GM23338 (cell line): ENCODE measurements at regions not wholly inside any gene's neighbourhood (a gene's known extent, or its start where the extent isn't known, plus 50 kb on each side); places are given as distances from the start of the nearest gene placed in this dataset.

Source experiments
- EZH2 ChIP-seq: fragments of 200-600 bp; sonication (generic); IDR thresholded peaks from one replicate; pipeline ENCODE4 v1.8.0; 2017; ENCODE audit warnings: antibody characterized with exemption, mild to moderate bottlenecking, low read depth; ENCODE audit not compliant: unreplicated experiment
- EZH2phosphoT487 ChIP-seq: fragments of 200-600 bp; sonication (generic); IDR thresholded peaks from one replicate; pipeline ENCODE4 v1.8.1; 2018; ENCODE audit warnings: antibody characterized with exemption; ENCODE audit not compliant: unreplicated experiment
- POLR2AphosphoS5 ChIP-seq: IDR thresholded peaks from 2 replicates; pipeline ENCODE4 v1.6.1; 2016; ENCODE audit warnings: antibody characterized with exemption, low read depth
- ZNF114 ChIP-seq: fragments of 250-450 bp; sonication (Bioruptor Pico); IDR thresholded peaks from 2 replicates; pipeline ENCODE4 v1.5.0; 2020; ENCODE audit warnings: mild to moderate bottlenecking, moderate library complexity
- TF ChIP-seq, protein P1 (sequence below), 2 experiments: fragments of 200-600 bp in 1 of 2; sonication (generic) in 1 of 2; conservative IDR thresholded peaks; 2 replicates each; pipeline versions ENCODE4 v1.5.1 to v1.6.1; 2016 to 2017; ENCODE audit warnings: antibody characterized with exemption in 2 of 2, low read depth in 2 of 2, mild to moderate bottlenecking in 2 of 2, moderate library complexity in 1 of 2
- TF ChIP-seq, protein P2 (sequence below): IDR thresholded peaks from one replicate; pipeline ENCODE4 v1.6.1; 2018; ENCODE audit warnings: antibody characterized with exemption; ENCODE audit not compliant: unreplicated experiment

DNA sequence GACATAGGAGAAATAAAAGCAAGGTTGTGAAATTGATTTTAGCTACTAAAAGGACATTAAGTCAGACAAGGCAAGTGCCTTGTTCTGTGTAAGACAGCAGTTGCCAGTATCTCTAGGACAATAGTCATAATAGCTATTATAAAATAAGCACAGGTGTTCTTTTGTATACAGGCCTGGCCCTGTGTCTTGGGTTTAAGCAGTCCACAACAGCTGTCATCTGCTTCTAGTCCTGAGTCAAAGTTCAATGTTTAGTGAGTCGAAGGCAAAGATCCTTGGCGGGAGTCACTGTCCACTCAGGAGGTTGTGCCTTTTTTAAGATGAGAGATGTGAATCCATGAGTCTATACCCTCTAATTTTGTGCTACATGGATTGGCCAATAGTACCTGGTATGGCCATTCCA lies 79.5 kb downstream of the SC5D start:
- TF ChIP-seq, protein P1, sequence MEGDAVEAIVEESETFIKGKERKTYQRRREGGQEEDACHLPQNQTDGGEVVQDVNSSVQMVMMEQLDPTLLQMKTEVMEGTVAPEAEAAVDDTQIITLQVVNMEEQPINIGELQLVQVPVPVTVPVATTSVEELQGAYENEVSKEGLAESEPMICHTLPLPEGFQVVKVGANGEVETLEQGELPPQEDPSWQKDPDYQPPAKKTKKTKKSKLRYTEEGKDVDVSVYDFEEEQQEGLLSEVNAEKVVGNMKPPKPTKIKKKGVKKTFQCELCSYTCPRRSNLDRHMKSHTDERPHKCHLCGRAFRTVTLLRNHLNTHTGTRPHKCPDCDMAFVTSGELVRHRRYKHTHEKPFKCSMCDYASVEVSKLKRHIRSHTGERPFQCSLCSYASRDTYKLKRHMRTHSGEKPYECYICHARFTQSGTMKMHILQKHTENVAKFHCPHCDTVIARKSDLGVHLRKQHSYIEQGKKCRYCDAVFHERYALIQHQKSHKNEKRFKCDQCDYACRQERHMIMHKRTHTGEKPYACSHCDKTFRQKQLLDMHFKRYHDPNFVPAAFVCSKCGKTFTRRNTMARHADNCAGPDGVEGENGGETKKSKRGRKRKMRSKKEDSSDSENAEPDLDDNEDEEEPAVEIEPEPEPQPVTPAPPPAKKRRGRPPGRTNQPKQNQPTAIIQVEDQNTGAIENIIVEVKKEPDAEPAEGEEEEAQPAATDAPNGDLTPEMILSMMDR (conservative IDR thresholded peaks at IDR 0.05; ENCODE audit: low read depth in 2 of 2): no peak
- TF ChIP-seq ZNF114 (CRISPR knock-in tag) (no peak), EZH2 (no peak), EZH2phosphoT487 (no peak), POLR2AphosphoS5 (no peak)
- TF ChIP-seq, protein P2, sequence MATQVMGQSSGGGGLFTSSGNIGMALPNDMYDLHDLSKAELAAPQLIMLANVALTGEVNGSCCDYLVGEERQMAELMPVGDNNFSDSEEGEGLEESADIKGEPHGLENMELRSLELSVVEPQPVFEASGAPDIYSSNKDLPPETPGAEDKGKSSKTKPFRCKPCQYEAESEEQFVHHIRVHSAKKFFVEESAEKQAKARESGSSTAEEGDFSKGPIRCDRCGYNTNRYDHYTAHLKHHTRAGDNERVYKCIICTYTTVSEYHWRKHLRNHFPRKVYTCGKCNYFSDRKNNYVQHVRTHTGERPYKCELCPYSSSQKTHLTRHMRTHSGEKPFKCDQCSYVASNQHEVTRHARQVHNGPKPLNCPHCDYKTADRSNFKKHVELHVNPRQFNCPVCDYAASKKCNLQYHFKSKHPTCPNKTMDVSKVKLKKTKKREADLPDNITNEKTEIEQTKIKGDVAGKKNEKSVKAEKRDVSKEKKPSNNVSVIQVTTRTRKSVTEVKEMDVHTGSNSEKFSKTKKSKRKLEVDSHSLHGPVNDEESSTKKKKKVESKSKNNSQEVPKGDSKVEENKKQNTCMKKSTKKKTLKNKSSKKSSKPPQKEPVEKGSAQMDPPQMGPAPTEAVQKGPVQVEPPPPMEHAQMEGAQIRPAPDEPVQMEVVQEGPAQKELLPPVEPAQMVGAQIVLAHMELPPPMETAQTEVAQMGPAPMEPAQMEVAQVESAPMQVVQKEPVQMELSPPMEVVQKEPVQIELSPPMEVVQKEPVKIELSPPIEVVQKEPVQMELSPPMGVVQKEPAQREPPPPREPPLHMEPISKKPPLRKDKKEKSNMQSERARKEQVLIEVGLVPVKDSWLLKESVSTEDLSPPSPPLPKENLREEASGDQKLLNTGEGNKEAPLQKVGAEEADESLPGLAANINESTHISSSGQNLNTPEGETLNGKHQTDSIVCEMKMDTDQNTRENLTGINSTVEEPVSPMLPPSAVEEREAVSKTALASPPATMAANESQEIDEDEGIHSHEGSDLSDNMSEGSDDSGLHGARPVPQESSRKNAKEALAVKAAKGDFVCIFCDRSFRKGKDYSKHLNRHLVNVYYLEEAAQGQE: no peak
